ENCODE measurements at regions not wholly inside any gene's neighbourhood (a gene's known extent, or its start where the extent isn't known, plus 50 kb on each side); places are given as distances from the start of the nearest gene placed in this dataset.
"Not testable (repeated sequence)": the region's sequence is repeated elsewhere in the genome, so short reads cannot be mapped to it uniquely, and the experiment has no call there.

- no peak for DNase-seq
- H3K27ac Mint-ChIP-seq: no peak overlapping the region
- H3K4me1 Mint-ChIP-seq: no peaks in the 10 kb centered on the region
- peaks cover 3% of the 10 kb centered on the region for H3K9me3 Mint-ChIP-seq
- no peaks in the 10 kb centered on the region for H3K36me3 Mint-ChIP-seq
- no peak overlapping the region for H3K4me3 Mint-ChIP-seq
- H3K27me3 Mint-ChIP-seq: no peaks in the 10 kb centered on the region
These were observed 558.0 kb upstream of the KIF2B start for GRCh38 chr17:53264730-53265129.

- DNase-seq: no peak
- no peaks in the 10 kb centered on the region for H3K4me1 Mint-ChIP-seq
- H3K4me3 Mint-ChIP-seq: no peak overlapping the region
- no peaks in the 10 kb centered on the region for H3K36me3 Mint-ChIP-seq
- H3K9me3 Mint-ChIP-seq: peaks cover 12% of the 10 kb centered on the region
- H3K27me3 Mint-ChIP-seq: no peaks in the 10 kb centered on the region
- no peak overlapping the region for H3K27ac Mint-ChIP-seq
These were observed 568.6 kb upstream of the KIF2B start for GRCh38 chr17:53253956-53254597.

GRCh38 chr17:53249036-53249435, 573.7 kb upstream of the KIF2B start:
- no peaks in the 10 kb centered on the region for H3K4me1 Mint-ChIP-seq
- H3K4me3 Mint-ChIP-seq: no peak overlapping the region
- H3K27ac Mint-ChIP-seq: no peak overlapping the region
- no peaks in the 10 kb centered on the region for H3K36me3 Mint-ChIP-seq
- no peaks in the 10 kb centered on the region for H3K27me3 Mint-ChIP-seq
- no peaks in the 10 kb centered on the region for H3K9me3 Mint-ChIP-seq
- no peak for DNase-seq

- Mint-ChIP-seq H3K27ac (no peak overlapping the region), H3K4me1 (no peaks in the 10 kb centered on the region), H3K4me3 (no peak overlapping the region), H3K9me3 (peaks cover 9% of the 10 kb centered on the region), H3K27me3 (no peaks in the 10 kb centered on the region), H3K36me3 (no peaks in the 10 kb centered on the region)
- no peak for DNase-seq
These were observed 588.6 kb upstream of the KIF2B start for GRCh38 chr17:53234138-53234537.

DNA sequence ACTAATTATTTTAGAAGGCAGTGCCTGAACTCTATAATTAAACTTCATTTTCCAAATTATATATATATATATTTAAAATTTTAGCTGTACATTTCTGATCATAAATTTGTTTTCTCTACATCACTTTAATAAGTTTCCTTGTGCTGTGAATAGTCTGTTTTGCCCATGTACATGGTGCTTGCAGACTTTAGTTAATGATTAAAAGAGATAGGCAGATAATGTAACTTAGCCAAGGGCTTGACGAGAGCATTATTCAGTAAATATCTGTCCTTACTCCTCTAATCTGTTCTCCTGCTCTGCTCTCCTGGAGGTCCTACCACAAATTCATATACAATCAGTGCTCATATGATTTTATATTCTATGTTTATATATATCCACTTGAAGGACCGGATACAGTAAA, 595.2 kb upstream of the KIF2B start:
- no peak for DNase-seq
- no peaks in the 10 kb centered on the region for H3K36me3 Mint-ChIP-seq
- no peak overlapping the region for H3K27ac Mint-ChIP-seq
- no peaks in the 10 kb centered on the region for H3K4me1 Mint-ChIP-seq
- H3K27me3 Mint-ChIP-seq: no peaks in the 10 kb centered on the region
- peaks cover 14% of the 10 kb centered on the region for H3K9me3 Mint-ChIP-seq
- no peak overlapping the region for H3K4me3 Mint-ChIP-seq

DNA sequence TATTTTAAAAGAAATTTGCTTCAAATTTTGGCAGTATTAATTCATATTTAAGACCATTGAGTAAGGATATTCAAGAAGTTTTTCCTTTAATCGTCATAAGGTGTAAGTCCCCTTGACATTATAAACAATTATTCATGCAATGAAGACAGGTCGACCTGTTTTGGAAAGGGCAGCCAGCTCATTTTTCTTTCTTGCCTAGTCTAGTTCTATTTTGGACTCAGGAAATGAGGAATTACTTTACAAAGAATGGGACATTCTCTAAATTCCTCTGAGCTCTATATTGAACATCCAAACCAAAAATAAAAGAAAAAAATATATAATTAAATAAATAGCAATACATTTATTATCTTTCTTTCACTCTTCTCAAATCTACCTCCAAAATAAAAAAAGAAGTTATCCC, 595.6 kb upstream of the KIF2B start:
- no peak for DNase-seq
- Mint-ChIP-seq H3K27ac (no peak overlapping the region), H3K27me3 (no peaks in the 10 kb centered on the region), H3K36me3 (no peaks in the 10 kb centered on the region), H3K4me1 (no peaks in the 10 kb centered on the region), H3K9me3 (peaks cover 17% of the 10 kb centered on the region), H3K4me3 (no peak overlapping the region)

DNA sequence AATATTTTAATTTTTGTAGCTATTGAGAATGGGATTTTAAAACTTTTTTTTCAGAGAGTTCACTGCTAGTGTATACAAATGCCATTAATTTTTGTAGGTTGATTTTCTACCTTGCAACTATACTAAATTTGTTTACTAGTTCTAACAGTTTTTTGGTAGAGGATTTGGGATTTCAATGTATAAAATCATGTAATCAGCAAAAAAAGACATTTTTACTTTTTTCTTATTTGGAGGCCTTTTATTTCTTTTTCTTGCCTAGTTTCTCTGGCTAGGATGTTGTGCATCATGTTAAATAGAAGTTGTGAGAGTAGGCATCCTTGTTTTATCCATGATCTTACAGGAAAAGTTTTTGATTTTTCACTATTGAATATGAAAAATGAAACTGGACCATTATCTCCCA, 602.9 kb upstream of the KIF2B start:
- no peak for DNase-seq
- H3K27me3 Mint-ChIP-seq: no peaks in the 10 kb centered on the region
- no peak overlapping the region for H3K27ac Mint-ChIP-seq
- H3K4me3 Mint-ChIP-seq: no peak overlapping the region
- no peaks in the 10 kb centered on the region for H3K4me1 Mint-ChIP-seq
- peaks cover 11% of the 10 kb centered on the region for H3K9me3 Mint-ChIP-seq
- H3K36me3 Mint-ChIP-seq: no peaks in the 10 kb centered on the region

DNA sequence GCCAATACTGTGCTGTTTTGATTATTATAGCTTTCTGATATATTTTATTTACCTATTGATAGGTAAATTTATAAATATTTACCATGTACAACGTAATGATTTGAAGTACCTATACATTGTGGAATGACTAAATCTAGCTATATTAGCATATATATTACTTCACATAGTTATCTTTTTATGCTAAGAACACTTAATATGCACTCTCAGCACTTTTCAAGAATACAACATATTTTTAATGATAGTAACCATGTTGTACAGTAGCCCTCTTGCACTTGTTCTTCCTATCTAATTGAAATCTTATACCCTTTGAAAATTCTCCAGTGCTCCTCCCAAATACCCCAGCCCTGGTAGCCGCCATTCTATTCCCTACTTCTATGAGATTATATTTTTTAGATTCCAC, 604.0 kb upstream of the KIF2B start:
- no peak for DNase-seq
- no peak overlapping the region for H3K27ac Mint-ChIP-seq
- H3K27me3 Mint-ChIP-seq: no peaks in the 10 kb centered on the region
- H3K4me1 Mint-ChIP-seq: no peaks in the 10 kb centered on the region
- H3K36me3 Mint-ChIP-seq: no peaks in the 10 kb centered on the region
- no peak overlapping the region for H3K4me3 Mint-ChIP-seq
- peaks cover 11% of the 10 kb centered on the region for H3K9me3 Mint-ChIP-seq

GRCh38 chr17:53217311-53217710, 605.4 kb upstream of the KIF2B start:
- no peak for DNase-seq
- no peak overlapping the region for H3K27ac Mint-ChIP-seq
- H3K36me3 Mint-ChIP-seq: no peaks in the 10 kb centered on the region

GRCh38 chr17:53208935-53209334, 613.8 kb upstream of the KIF2B start:
- not testable (repeated sequence) for H3K4me1 Mint-ChIP-seq, H3K27me3 Mint-ChIP-seq, H3K27ac Mint-ChIP-seq, H3K4me3 Mint-ChIP-seq, H3K9me3 Mint-ChIP-seq, H3K36me3 Mint-ChIP-seq, DNase-seq

More at GRCh38 chr17:53217311-53217710, 605.4 kb upstream of the KIF2B start:
- Mint-ChIP-seq H3K4me1 (no peaks in the 10 kb centered on the region), H3K9me3 (peaks cover 8% of the 10 kb centered on the region), H3K4me3 (no peak overlapping the region), H3K27me3 (no peaks in the 10 kb centered on the region)

DNA sequence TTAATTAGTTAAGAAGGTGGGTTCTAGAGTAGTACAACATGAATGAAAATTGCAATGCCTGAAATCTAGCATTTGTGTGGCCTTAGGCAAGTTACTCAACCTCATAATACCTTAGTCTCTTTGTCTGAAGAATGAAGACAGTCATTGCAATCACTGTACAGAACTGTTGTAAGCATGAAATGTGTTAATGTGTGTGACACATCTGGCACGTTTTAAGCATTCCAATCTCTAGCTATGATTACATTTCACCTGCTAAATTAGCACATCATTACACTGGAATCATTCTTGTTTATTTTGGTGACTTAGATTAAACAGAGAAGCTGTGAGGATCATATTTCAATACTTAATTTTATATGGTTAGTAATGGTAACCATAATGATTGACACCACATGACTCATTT, 629.7 kb upstream of the KIF2B start:
- no peaks in the 10 kb centered on the region for H3K36me3 Mint-ChIP-seq
- H3K27me3 Mint-ChIP-seq: no peaks in the 10 kb centered on the region
- H3K27ac Mint-ChIP-seq: no peak overlapping the region
- no peaks in the 10 kb centered on the region for H3K4me1 Mint-ChIP-seq
- H3K9me3 Mint-ChIP-seq: peaks cover 2% of the 10 kb centered on the region
- no peak for DNase-seq
- H3K4me3 Mint-ChIP-seq: no peak overlapping the region

- no peak overlapping the region for H3K4me3 Mint-ChIP-seq
These were observed 630.8 kb upstream of the KIF2B start for GRCh38 chr17:53191878-53192277.

GRCh38 chr17:53186001-53186400, 636.7 kb upstream of the KIF2B start:
- Mint-ChIP-seq H3K36me3 (no peaks in the 10 kb centered on the region), H3K9me3 (peaks cover 8% of the 10 kb centered on the region), H3K27ac (no peak overlapping the region), H3K4me3 (no peak overlapping the region), H3K27me3 (no peaks in the 10 kb centered on the region), H3K4me1 (no peaks in the 10 kb centered on the region)
- DNase-seq: no peak

More at GRCh38 chr17:53191878-53192277, 630.8 kb upstream of the KIF2B start:
- Mint-ChIP-seq H3K36me3 (no peaks in the 10 kb centered on the region), H3K4me1 (no peaks in the 10 kb centered on the region), H3K27ac (no peak overlapping the region), H3K27me3 (no peaks in the 10 kb centered on the region), H3K9me3 (peaks cover 2% of the 10 kb centered on the region)
- no peak for DNase-seq

DNA sequence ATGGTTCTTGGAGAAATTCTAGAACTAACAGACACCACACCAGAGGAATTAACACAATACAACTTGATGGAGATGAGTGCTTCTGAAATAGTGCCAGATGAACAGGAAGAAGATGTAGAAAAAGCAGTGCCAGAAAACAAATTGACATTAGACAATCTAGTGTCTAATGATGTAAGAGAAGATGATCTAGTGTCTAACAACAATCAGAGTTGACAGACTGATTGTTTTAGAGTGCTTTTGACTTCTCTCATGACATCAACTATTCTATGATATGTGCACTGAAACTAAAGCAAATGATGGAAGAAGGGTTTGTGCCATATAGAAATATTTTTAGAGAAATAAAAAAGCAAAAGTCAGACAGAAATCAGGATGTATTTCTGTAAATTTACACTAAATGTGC, 646.1 kb upstream of the KIF2B start:
- DNase-seq: no peak
- Mint-ChIP-seq H3K36me3 (no peaks in the 10 kb centered on the region), H3K4me3 (no peak overlapping the region), H3K9me3 (peaks cover 6% of the 10 kb centered on the region), H3K27ac (no peak overlapping the region), H3K4me1 (no peaks in the 10 kb centered on the region), H3K27me3 (no peaks in the 10 kb centered on the region)

DNA sequence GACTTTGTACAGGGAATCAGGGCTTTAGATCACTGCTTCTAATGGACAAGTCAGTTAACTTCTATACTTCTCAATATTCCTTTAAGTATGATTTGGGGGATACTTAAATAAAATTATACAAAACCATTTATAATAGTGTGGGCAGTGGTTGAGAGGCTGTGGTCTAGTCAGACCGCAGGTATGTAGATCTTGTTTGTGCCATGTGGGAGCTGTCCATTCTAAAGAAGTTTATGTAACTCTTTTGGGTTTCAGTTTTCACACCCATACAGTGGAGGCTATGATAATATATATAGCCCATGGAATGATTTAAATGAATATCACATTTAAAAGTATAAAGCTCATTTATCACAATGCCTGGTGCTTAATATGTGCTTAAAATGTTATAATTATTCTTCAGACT, 654.3 kb upstream of the KIF2B start:
- Mint-ChIP-seq H3K9me3 (peaks cover 5% of the 10 kb centered on the region), H3K27me3 (no peaks in the 10 kb centered on the region), H3K4me1 (no peaks in the 10 kb centered on the region), H3K4me3 (no peak overlapping the region), H3K36me3 (no peaks in the 10 kb centered on the region), H3K27ac (no peak overlapping the region)
- no peak for DNase-seq

- no peak overlapping the region for H3K4me3 Mint-ChIP-seq
These were observed 656.0 kb upstream of the KIF2B start for GRCh38 chr17:53166731-53167130.

More at GRCh38 chr17:53166731-53167130, 656.0 kb upstream of the KIF2B start:
- no peak for DNase-seq
- Mint-ChIP-seq H3K27ac (no peak overlapping the region), H3K36me3 (no peaks in the 10 kb centered on the region), H3K4me1 (no peaks in the 10 kb centered on the region), H3K27me3 (no peaks in the 10 kb centered on the region), H3K9me3 (peaks cover 3% of the 10 kb centered on the region)
